ENCODE measurements at regions not wholly inside any gene's neighbourhood (a gene's known extent, or its start where the extent isn't known, plus 50 kb on each side); places are given as distances from the start of the nearest gene placed in this dataset.
"Not testable (repeated sequence)": the region's sequence is repeated elsewhere in the genome, so short reads cannot be mapped to it uniquely, and the experiment has no call there.

DNA sequence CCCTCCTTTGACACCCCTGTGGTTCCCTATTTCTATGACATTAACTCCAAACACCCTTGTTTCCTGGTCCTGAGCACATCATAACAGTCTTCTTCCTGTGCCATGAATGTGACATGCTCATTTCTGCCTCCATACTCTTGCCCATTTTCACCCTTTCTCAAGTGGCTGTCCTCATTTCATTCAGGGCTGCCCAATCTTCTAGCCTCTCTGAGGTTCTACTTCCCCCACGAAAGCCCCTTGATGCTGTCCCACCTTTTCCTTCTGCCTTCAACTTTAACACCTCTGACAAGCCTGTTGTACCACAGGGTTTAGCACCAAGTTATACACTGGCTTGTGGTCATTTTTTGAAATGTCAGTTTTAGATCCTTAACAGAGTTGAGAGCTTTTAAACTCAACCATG is 136.2 kb upstream of the BOD1L1 start:
- DNase-seq = no peak

DNA sequence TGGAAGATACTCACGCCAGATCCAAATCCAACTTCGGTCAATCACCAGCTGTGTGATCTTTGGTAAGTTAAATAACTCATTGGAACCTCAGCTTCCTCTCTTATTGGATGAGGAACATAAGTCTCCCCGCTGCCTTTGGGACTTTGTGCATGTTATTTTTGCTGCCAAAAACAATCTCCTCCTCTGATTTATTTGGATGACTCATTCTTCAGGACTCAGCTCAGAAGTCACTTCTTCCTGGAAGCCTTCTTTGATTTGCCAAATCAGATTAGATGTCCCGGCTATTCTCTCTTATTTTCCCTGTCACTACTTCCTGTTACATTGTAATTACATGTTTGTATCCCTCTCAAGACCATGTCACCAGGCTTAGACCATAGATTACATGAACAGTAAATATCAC is 138.0 kb upstream of the BOD1L1 start:
- no peak for DNase-seq

DNA sequence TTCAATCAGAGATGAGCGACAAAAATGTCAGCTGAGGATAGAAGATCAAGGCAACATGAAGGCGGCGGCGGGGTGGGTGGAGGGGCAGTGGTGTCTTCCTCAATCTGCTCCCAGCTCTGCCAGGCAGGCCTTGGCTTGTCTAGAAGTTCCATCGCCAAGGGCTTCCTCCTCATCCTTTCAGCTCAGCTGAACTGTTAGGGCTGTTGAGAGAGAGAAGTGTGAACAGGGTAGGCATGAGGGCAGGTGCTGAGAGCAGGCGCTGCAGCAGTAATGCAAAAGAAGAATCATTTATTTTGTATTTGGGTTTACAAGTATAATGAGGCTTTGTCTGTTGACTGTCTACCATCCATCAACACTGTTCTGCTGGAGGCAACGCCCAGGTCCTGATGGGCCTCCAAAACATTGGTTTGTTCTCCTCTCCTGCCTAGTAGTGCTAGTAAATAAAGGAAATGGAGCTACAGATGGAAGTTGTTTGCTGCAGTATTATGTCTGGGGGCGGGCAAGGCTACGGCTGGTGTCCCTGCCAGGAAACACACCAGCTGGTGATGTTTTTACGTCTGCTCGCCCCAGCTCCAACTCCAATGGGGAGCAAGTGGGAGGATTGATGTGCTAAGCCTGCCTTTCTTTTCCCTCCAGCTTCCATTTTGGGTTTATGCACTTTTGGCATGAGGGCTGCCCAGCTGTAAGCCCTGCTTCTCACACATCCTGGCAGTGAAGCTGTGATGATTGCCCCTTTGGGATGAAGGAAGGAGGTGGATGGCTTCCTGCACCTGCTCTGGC is 139.4 kb upstream of the BOD1L1 start:
- no peak for DNase-seq

DNA sequence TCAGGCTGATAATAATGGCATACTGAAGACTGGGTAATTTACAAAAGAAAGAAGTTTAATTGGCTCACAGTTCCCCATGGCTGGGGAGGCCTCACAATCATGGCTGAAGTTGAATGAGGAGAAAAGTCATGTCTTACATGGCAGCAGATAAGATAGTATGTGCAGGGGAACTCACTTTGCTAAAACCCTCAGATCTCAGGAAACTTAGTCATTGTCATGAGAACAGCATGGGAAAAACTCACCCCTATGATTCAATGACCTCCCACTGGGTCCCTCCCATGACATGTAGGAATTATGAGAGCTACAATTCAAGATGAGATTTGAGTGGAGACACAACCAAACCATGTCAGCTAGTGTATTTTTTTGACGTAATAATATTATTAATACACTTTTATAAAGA is 149.8 kb upstream of the BOD1L1 start:
- DNase-seq = no peak

DNA sequence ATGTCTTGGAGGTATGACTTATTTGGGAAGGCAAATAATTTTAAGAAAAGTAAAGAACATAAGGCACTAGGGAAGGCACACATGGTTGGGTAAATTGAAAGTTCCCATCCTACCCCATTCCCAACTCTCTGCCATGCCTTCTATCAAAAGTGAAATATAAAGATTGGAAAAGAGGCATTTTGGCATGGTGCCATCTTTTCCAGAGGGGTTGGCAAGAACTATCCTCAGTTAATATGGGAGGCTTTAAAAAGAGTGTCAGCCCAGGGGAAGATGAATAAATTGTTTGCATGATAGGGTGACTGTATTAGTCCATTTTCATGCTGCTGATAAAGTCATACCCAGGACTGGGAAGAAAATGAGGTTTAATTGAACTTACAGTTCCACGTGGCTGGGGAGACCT is 150.8 kb upstream of the BOD1L1 start:
- no peak for DNase-seq

DNA sequence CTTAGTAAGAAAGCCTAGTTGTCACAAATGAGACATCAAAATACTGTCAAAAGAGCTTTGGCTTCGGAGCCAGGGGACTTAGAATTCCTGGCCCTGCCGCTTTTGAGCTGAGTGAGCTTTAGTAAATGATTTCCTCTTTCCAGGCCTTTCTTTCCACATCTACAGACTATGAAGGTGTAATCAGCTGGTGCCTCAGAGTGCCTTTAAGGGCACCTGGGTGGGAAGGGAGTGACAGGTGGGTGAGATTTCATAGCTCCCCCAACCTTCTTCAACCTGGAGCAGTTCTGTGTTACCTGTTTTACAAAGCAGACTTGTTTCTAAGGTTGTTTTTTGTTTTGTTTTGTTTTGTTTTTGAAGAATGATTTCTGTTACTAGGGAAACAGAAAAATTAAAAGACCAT is 154.7 kb upstream of the BOD1L1 start:
- DNase-seq = no peak

DNA sequence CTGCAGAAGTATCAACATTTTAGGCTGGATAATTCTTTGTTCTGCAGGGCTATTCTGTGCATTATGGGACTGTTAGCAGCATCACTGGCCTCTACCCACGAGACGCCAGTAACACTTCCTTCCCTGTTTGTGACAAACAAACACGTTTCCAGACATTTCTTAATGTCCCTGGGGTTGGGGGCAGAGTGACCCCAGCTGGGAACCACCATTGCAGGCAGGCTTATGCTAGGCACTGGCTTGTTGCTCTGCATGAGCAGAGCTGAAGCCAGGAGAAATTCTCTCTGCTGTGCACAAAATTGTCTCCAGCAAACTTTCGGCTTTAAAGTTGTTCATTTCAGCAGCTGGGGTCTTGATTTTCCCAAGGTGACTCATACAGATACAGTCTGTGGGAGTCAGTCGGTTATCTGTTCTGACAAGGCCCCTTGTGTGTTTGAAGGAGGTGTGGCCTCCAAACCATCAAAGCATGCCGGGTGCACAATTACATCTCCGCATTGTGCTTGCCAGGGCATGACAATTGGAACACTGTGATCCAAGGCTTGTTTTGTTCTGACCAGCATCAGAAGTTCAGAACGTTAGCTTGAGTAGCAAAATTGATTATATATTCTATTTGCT is 156.4 kb upstream of the BOD1L1 start:
- no peak for DNase-seq

DNA sequence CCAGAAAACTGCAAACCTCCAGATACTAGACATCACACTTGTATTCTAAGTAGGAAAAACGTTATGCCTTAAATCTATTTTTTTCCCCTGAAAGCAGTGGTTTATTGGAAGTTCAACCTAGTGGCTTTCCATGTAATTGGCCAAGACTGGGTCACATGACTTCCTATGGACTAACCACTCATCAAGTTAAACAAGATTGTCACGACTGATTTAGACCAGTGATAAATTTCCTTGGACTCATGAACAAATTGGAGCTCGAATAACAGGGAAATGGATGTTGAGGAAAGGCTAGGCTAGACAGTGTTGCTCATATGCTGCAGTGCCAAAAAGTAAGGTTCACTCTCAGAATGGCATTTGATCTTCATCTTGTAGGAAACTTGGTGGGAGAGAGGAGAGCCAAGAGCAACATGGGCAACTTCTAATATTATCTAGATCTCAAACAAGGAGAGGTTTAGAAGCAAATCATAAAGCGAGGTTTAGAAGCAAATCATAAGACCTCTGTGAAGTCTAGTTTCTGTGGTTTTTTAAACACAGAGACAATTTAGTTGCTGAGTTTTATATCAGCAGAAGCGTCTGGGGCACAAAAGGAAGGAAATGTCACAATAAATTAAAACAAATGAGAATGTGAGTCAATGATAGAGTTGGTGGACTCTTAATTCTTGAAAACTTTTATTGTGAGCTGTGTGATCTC is 165.6 kb upstream of the BOD1L1 start:
- no peak for DNase-seq

DNA sequence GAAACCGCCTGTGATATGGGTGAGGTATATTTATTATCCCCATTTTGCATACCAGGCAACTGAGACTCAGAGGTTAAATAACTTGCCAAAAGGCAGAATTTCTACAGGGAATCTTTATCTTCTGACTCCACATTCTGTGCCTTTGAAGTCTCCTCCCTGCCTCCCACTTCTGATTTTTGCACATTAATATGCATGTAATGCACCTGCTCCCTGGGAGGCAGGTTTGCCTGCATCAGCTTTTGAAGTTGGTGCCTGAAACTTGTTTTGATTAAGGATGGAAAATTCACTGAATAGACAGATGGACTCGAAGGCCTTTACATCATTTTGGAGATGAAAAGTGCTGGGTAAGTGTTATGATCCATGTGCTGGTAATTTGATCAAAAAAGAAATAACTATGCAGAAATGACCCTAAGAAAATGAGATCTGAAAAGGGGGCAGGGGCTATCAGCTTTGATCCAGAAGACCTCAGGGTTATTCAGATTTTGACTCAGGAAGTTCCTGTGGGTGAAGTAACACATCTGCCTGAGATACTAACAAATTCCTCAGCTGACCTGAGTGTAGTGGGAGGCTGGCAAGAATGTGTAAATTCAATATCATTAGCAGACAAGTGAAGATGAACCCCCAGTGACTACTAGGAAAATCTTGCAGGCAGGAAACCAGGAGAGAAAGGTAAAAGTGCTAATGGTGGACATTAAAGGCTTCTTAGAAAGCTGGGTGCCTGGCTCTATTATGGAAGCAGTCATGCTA is 167.5 kb upstream of the BOD1L1 start:
- DNase-seq = no peak

DNA sequence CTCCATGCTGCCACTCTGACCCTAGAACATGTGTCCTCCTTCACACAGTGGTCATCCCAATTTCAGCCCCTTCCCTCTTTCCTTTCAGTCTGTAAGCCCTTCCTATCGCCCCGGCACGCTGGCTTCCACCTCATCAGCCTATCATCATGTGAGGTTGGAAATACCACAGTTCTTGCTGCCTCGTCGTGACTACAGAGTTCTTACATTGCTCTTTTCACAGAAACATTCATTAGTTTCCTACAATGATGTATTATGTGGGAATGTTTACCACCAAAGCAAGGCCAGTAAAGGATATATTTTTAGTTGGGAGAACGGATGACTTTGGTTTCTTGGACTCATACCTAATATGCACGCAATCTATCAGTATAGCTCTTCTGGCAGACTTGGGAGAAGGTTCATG is 169.5 kb upstream of the BOD1L1 start:
- DNase-seq = no peak

DNA sequence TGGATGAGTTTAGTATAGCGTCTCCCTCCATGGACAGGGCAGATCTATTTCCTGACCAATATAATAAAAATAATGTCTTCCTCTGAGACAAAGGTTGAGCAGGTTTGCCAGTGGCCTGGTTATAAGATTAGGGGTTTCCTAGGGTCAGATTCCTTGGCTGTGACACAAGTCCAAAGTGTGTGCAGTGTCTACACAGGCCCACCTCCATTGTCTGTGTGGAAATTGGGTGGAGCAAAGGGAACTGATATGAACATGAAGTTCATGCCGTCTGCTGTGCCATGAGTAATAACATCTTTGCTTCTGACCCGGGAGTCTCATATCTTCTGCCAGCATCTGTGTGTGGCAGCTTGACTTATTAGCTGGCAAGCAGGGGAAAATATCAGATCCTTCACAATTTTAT is 187.7 kb upstream of the BOD1L1 start:
- DNase-seq = no peak

DNA sequence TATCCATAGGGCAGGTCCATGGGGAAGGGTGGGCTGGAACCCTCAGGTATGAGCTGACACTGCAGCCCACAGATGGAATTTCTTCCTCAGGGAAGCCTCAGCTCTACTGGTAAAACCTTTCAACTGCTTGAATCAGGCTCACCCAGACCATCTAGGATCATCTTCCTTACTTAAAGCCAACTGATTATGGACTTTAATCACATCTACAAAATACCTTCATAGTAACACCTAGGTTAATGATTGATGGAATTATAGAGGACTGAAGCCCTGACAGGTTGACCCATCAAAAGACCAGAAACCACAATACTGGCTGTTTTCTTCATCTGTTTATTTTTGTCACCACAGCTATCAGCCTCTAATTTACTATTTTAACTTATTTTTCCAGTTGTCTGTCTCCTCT is 188.9 kb upstream of the BOD1L1 start:
- DNase-seq = no peak

DNA sequence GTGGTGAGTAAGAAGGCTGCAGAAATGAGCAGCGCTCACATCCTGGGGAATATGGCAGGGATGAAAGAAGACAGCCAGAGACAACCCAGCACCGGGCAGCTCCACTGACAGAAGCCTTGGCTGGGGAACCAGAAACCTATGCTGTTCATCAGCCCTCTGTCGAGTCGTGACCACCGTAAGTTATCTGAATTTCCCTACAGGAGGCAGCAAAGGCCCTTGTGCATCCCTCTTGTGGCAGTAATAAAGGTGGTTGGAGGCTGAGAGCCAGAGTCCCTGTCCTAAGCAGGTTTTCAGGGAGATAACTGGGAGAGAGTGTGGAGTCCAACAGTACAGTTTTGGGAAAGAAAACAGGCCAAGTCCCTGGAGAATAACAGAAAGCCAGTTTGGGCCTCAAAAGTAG is 194.0 kb upstream of the BOD1L1 start:
- DNase-seq = no peak

DNA sequence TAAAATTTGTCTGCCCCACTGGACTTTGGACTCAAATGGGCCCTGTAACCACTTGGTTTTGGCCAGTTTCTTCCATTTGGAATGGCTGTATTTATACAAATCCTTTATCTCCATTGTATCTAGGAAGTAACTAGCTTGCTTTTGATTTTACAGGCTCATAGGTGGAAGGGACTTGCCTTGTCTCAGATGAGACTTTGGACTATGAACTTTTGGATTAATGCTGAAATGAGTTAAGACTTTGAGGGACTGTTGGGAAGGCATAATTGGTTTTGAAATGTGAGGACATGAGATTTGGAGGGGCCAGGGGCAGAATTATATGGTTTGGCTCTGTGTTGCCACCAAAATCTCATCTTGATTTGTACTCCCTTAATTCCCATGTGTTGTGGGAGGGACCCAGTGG is 198.3 kb upstream of the BOD1L1 start:
- not testable (repeated sequence) for DNase-seq

DNA sequence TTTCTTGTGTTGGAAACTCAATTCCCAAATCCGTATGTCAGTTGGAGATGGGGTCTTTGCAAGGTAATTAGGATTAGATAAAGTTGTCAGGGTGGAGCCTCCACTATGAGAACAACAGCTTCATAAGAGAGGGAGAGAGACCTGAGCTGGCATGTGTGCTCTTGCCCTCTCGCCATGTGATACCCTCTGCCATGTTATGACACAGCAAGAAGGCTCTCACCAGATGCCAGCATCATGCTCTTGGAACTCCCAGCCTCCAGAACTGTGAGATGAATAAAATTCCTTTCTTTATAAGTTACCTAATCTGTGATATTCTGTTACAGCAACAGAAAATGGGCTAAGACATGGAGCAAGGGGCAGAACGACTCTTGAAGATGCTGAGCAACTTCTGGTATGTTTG is 201.9 kb upstream of the BOD1L1 start:
- no peak for DNase-seq

DNA sequence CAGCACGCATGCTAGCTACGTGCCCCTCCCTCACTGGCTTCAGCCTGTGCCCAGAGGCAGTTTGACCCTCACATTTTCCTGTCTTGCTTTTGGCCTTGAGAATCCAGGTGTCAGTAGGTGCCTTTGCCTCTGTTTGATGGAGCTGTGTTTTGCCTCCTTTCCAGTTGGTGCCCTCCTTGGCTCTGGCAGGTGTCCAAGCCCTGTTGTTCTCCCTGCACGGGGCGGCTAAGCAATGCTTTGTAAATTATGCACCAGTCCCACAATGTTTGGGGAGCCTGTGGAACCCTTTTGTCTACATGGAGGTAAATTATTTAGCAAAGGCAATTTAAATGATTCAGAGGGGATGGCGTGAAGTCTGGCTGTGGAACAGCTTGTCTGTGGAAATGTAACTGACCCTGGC is 202.9 kb upstream of the BOD1L1 start:
- no peak for DNase-seq

DNA sequence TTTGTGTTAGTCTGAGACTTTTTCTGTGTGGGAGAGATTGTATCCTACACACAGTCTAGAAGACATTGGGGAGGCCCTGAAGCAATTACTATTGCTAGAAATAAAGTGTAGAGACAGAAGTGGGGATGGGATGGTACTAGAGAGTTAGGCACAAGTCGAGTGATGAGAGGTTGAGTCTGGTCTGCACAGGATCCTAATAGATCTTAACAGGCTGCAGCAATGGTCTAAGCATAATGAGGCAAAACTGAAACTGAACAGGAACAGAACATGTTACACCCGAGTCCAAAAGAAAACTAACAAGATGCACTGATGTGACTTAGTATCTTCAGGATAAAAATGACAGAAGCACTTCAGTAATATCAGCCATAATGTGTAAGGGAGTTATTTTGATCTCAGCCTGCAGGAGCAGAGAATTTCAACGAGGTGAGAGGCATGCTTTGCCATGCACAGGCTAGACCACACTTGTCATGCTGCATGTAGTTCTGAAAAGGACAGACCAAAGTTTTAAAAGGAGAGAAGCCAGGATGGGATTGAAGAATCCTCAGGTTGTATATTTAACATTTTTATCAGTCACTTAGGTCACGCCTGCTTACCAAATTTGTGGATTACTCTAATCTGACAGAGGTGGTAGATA is 205.8 kb upstream of the BOD1L1 start:
- peak; percentile 8 for DNase-seq

DNA sequence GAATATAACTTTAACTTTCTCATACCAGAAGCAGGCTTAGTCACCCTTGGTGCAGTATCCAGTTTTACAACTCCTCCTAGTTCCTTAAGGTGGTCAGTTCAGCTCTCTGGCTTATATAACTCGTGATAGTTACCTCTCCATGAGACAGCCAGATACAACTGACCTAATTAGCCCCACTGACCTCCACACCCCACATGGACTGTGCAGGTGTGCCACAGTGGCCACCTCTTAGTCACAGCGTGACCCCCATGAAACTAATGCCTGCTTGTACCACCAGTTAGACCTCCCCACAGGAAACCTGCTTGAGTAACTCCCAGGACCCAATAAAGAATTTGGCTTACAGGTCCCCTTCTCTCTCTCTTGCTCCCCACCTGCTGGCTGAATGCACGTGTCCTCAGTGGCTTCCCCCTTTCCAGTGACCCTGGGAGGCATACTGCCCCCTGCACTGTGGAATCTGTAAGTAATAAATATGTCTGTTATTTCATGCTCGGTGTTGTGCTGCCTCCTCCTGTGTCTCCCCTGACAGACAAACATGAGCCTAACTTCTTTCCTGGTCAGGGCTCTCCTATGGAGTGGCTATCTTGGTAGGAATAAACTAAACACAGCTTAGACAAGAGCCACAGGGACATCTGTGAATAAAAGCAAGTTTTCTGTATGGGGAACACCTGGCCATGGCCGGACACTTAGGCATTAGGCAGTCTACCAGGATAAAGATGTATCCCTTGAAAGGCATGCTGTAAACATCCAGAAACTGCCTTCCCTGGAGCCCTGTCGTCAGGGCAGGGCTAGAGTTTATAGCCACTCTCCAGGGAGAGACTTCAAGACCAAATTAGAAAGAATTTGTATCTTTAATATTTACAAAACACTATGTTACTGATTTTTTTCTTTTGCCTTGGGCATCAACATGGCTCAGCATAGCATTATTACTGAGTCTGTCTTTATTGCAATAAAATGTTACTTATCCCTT is 209.7 kb upstream of the BOD1L1 start:
- no peak for DNase-seq

DNA sequence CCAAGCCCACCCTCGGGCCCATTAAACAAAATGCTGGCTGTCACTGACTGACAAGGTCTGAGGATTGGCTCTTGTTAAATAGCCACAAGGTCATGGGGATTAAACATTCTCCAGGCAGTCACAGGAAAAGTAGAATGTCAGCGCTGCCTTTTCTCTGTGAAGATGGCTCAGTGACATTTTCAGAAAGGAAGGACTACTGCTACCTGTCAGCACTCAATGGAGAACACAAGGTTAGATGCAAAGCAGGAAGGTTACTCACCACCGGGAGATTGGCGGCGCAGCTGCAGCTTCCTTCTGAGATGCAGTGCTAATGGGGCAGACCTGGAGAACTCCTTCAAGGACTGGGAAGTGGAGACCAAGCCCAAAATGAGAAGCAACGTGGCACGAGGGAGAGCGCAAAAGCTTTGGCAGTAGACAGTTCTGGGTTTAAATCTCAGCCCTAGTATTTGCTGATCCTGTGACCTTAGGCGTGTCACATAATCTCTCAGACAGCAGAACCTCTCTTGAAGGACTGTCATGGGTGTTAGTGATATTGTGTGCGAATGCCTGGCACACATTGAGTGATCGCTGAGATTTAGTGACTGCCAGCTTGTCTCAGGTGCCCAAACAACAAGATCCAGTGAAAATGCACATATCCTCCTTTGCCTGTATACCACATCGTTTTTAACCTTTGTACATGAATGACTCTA is 213.1 kb upstream of the BOD1L1 start:
- DNase-seq = no peak

DNA sequence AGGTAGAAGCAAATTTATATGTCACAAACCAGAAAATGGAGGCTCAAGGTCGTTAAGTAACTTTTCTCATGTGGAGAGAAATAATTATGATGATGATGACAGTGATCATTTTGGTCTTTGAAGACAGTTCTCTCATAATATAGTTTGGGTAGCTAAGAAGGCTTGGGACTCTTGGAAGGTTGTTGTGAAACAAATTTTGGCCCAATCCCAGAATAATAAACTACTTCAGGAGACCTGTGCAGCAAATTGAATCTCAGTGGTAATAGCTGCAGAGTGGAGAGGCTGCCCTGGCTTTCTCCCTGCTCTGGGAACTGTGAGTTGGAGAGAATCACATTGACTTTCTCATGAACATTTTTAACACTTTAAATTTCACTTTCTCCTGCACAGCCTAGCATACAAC is 217.2 kb upstream of the BOD1L1 start:
- peak; percentile 1 for DNase-seq

DNA sequence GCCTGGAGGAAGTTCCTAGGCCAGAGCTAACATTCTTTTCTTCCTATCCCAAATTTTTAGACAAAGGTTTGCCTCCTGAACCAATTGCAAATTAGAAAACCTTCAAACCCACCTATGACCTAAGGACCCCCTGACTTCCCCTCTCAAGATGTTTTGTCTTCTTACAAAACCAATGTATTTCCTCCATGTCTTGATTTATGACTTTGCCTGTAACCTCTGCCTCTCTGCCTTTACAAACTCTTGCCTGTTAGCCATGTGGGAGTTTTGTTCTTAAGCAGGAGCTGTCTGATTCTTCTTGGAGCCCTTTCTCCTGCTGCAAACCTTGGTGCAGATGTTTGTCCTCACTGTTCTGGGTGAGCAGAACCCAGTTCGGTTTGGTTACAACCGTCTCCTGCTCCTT is 222.3 kb upstream of the BOD1L1 start:
- no peak for DNase-seq

Measured in tongue (tissue), 1 donor.